ENCODE measurements at regions not wholly inside any gene's neighbourhood (a gene's known extent, or its start where the extent isn't known, plus 50 kb on each side); places are given as distances from the start of the nearest gene placed in this dataset.

GRCh38 chrX:42149765-42150164, 226.4 kb upstream of the CASK start:
- TF ChIP-seq EZH2 (IDR thresholded peaks at IDR 0.05; ENCODE audit: borderline replicate concordance, low read depth, low read length, poor library complexity, severe bottlenecking), result no peak
- TF ChIP-seq, protein P1, sequence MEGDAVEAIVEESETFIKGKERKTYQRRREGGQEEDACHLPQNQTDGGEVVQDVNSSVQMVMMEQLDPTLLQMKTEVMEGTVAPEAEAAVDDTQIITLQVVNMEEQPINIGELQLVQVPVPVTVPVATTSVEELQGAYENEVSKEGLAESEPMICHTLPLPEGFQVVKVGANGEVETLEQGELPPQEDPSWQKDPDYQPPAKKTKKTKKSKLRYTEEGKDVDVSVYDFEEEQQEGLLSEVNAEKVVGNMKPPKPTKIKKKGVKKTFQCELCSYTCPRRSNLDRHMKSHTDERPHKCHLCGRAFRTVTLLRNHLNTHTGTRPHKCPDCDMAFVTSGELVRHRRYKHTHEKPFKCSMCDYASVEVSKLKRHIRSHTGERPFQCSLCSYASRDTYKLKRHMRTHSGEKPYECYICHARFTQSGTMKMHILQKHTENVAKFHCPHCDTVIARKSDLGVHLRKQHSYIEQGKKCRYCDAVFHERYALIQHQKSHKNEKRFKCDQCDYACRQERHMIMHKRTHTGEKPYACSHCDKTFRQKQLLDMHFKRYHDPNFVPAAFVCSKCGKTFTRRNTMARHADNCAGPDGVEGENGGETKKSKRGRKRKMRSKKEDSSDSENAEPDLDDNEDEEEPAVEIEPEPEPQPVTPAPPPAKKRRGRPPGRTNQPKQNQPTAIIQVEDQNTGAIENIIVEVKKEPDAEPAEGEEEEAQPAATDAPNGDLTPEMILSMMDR (conservative IDR thresholded peaks at IDR 0.05; ENCODE audit: low read depth, low read length), result no peak

Measured in A673 (cell line).